Motor neuron (in vitro differentiated cells): ENCODE measurements at regions not wholly inside any gene's neighbourhood (a gene's known extent, or its start where the extent isn't known, plus 50 kb on each side); places are given as distances from the start of the nearest gene placed in this dataset.

Experiments used
- ATAC-seq, 8 experiments: fragments of 200-7000 bp; cut with Tn5 transposase; replicated peaks in 6 of 8; 2 replicates each; pipeline ENCODE4 v1.8.0; 2021; ENCODE audit warnings: mild to moderate bottlenecking in 8 of 8, moderate library complexity in 8 of 8
- H3K27ac ChIP-seq, 2 donors: fragments of 250-450 bp; sonication (Bioruptor Pico); 2 replicates each; pipeline ENCODE4 v1.9.0; 2021; ENCODE audit warnings: antibody characterized with exemption in 2 of 2, mild to moderate bottlenecking in 2 of 2, moderate library complexity in 1 of 2
- H3K4me1 ChIP-seq, 2 donors: fragments of 250-450 bp; sonication (Bioruptor Pico); replicated peaks in 1 of 2; 2 replicates each; pipeline ENCODE4 v1.6.1; 2021; ENCODE audit warnings: antibody characterized with exemption in 2 of 2, mild to moderate bottlenecking in 2 of 2, moderate library complexity in 1 of 2
- H3K4me3 ChIP-seq, 5 donors: fragments of 250-450 bp; sonication (Bioruptor Pico); 2 replicates each; pipeline ENCODE4 v1.9.0; 2021; ENCODE audit warnings: antibody characterized with exemption in 5 of 5, mild to moderate bottlenecking in 5 of 5, moderate library complexity in 4 of 5
- WGBS, 10 experiments: fragments of 450-650 bp; shearing (Covaris generic); methylation state at CpG; one replicate each; pipeline ENCODE4 v1.0.0; 2022; 5-methylcytosine and 5-hydroxymethylcytosine counted together
- in situ Hi-C, 9 experiments: fragments of 400-800 bp; cut with MboI; loops; one replicate each; pipeline ENCODE4 v1.15.0; 2021; ENCODE audit warnings: low sequenced_read_pairs in 9 of 9, low pct_unique_long_range_greater_than_20kb in 2 of 9; ENCODE audit not compliant: unreplicated experiment in 9 of 9

- in situ Hi-C loops, result no loop called here
- 48 to 95% (median 86%) methylated on average over 2 to 4 of the region's 4 CpGs; no CpG with 5 or more reads in 1 of the 10 experiments for WGBS, 10 experiments
- Histone ChIP-seq H3K27ac (no peak overlapping the region), H3K4me1 (peaks cover 0 to 25% of the 10 kb centered on the region in 2 donors), H3K4me3 (no peak overlapping the region)
- ATAC-seq, result no peak
These were observed 132.2 kb downstream of the EFNB2 start for GRCh38 chr13:106403280-106403679.

DNA sequence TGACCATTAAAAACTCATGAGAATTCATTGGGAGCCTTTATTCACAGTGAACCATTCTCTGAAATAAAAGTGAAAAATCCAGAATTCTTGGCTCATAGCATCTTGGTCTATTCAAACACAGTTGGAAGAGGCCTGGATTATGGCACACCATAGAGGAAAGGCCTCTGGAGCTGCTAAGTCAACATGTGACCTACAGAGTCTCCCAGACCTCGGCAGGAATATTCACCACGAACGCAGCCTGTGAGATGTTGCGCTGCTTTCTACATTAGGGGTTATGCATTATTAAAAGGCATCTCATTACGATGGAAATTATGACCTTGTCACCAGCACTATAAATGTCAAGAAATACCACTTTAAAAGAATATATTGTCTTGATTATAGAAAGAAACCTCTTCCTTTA is 132.6 kb downstream of the EFNB2 start:
- WGBS, 10 experiments, result 50 to 94% (median 82%) methylated on average over 1 to 5 of the region's 5 CpGs; no CpG with 5 or more reads in 1 of the 10 experiments
- in situ Hi-C loops, result no loop called here
- peak in 5 of 8 experiments; percentile 34 to 81 (median 51) for ATAC-seq

GRCh38 chr13:106401081-106401480 is 134.4 kb downstream of the EFNB2 start:
- in situ Hi-C loops, result no loop called here
- Histone ChIP-seq H3K4me1 (peaks cover 0 to 25% of the 10 kb centered on the region in 2 donors), H3K4me3 (no peak overlapping the region), H3K27ac (no peak overlapping the region)
- ATAC-seq, result no peak
- 8 to 80% (median 59%) methylated on average over 1 to 3 of the region's 3 CpGs; no CpG with 5 or more reads in 1 of the 10 experiments for WGBS, 10 experiments

More for the DNA sequence above, 132.6 kb downstream of the EFNB2 start:
- no peak overlapping the region for H3K27ac ChIP-seq
- H3K4me1 ChIP-seq, result peaks cover 0 to 25% of the 10 kb centered on the region in 2 donors
- H3K4me3 ChIP-seq, result no peak overlapping the region

DNA sequence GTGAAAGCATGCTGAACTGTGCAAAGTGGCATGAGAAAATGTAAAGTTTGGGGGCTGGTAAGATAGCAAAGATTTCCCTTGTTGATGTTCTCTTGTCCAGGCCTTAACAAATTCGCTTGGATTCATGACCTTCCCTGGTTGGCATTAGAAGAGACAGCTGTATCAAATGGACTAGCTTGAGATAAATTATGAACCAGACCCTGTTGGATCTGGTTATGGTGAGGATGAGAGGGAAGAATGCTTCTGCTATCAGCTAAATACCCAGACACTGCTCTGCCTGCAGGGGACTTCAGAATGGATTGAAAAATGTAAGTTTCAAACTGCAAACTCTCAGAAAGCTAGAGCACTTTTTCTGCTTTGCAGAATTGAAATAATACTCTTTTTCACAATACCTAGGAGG is 135.2 kb downstream of the EFNB2 start:
- Histone ChIP-seq H3K4me1 (peaks cover 0 to 22% of the 10 kb centered on the region in 2 donors), H3K4me3 (no peak overlapping the region), H3K27ac (no peak overlapping the region)
- in situ Hi-C loops, result no loop called here
- WGBS, 10 experiments, result 17 to 86% (median 67%) methylated on average over 1 of the region's 1 CpG; no CpG with 5 or more reads in 3 of the 10 experiments
- no peak for ATAC-seq

GRCh38 chr13:106398289-106398688 is 137.2 kb downstream of the EFNB2 start:
- WGBS, 10 experiments, result 50 to 100% (median 100%) methylated on average over 1 of the region's 1 CpG; no CpG with 5 or more reads in 2 of the 10 experiments
- ATAC-seq, result no peak
- H3K27ac ChIP-seq, result no peak overlapping the region
- peaks cover 0 to 21% of the 10 kb centered on the region in 2 donors for H3K4me1 ChIP-seq
- in situ Hi-C loops, result no loop called here
- H3K4me3 ChIP-seq, result no peak overlapping the region

DNA sequence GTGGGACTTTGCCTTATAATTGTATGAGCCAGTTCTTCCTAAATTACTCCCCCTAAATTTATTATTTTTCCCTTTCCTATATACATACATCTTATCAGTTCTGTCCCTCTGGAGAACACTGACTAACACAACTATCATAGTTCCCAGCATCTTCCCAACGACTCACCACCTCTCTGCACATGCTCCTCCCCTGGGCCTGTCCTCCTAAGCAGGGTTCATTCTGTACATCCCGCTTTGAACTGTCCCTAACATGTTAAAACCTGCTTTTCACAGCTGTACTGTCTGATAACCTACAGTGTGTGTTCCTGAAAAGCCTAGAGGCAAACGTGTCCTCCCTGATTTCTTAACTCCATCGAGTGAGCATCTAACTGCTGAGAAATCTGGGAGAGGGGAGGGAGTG is 141.7 kb downstream of the EFNB2 start:
- WGBS, 10 experiments, result 27 to 100% (median 71%) methylated on average over 1 to 3 of the region's 4 CpGs; no CpG with 5 or more reads in 2 of the 10 experiments
- Histone ChIP-seq H3K27ac (no peak overlapping the region), H3K4me3 (no peak overlapping the region), H3K4me1 (peaks cover 3 to 4% of the 10 kb centered on the region in 2 donors)
- in situ Hi-C loops, result no loop called here
- ATAC-seq, result no peak

DNA sequence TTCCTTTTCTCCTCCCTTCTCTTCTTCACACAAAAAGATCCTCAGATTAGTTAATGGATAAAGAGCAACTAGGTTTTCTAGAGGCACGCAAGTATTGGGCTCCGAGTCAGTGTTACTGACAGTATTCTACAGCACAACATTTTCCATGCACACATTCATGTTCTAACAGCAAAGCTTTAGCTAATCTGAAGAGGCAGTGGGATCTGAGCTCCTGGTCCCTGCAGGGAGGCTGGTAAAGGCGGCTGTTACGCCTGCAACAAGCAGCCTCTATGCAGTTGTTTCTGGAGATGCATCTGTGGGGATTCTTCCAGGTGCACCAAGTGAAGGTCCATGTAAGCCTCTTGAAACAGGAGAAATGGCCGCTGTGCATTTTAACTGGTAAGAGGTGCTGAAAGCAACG is 143.8 kb downstream of the EFNB2 start:
- Histone ChIP-seq H3K4me3 (no peak overlapping the region), H3K27ac (no peak overlapping the region), H3K4me1 (peaks cover 0 to 4% of the 10 kb centered on the region in 2 donors)
- 37 to 100% (median 91%) methylated on average over 1 to 4 of the region's 6 CpGs; no CpG with 5 or more reads in 2 of the 10 experiments for WGBS, 10 experiments
- in situ Hi-C loops, result no loop called here
- no peak for ATAC-seq

GRCh38 chr13:106391271-106391670 is 144.2 kb downstream of the EFNB2 start:
- in situ Hi-C loops, result no loop called here
- H3K27ac ChIP-seq, result no peak overlapping the region
- H3K4me1 ChIP-seq, result peaks cover 0 to 4% of the 10 kb centered on the region in 2 donors
- H3K4me3 ChIP-seq, result no peak overlapping the region
- WGBS, 10 experiments, result 54 to 91% (median 73%) methylated on average over 1 to 5 of the region's 5 CpGs; no CpG with 5 or more reads in 2 of the 10 experiments
- no peak for ATAC-seq

- Histone ChIP-seq H3K27ac (no peak overlapping the region), H3K4me1 (peaks cover 0 to 4% of the 10 kb centered on the region in 2 donors), H3K4me3 (no peak overlapping the region)
- in situ Hi-C loops, result no loop called here
- ATAC-seq, result peak in 2 of 8 experiments; percentile 41 to 57
- WGBS, 10 experiments, result 0 to 88% (median 58%) methylated on average over 1 of the region's 1 CpG; no CpG with 5 or more reads in 2 of the 10 experiments
These were observed 145.1 kb downstream of the EFNB2 start for GRCh38 chr13:106390367-106390766.

GRCh38 chr13:106385654-106386053 is 149.8 kb downstream of the EFNB2 start:
- H3K4me3 ChIP-seq, result no peak overlapping the region
- in situ Hi-C loops, result no loop called here
- H3K27ac ChIP-seq, result no peak overlapping the region
- ATAC-seq, result no peak
- 40 to 100% (median 87%) methylated on average over 1 to 6 of the region's 6 CpGs; no CpG with 5 or more reads in 4 of the 10 experiments for WGBS, 10 experiments
- peaks cover 0 to 4% of the 10 kb centered on the region in 2 donors for H3K4me1 ChIP-seq

GRCh38 chr13:106384516-106384915 is 150.9 kb downstream of the EFNB2 start:
- in situ Hi-C loops, result no loop called here
- WGBS, 10 experiments, result 17 to 83% (median 71%) methylated on average over 1 to 3 of the region's 4 CpGs; no CpG with 5 or more reads in 5 of the 10 experiments
- Histone ChIP-seq H3K27ac (no peak overlapping the region), H3K4me1 (no peaks in the 10 kb centered on the region), H3K4me3 (no peak overlapping the region)
- no peak for ATAC-seq

- 57 to 100% (median 92%) methylated on average over 1 of the region's 1 CpG; no CpG with 5 or more reads in 3 of the 10 experiments for WGBS, 10 experiments
- H3K4me1 ChIP-seq, result no peaks in the 10 kb centered on the region
- in situ Hi-C loops, result no loop called here
- ATAC-seq, result no peak
- H3K27ac ChIP-seq, result no peak overlapping the region
- no peak overlapping the region for H3K4me3 ChIP-seq
These were observed 151.7 kb downstream of the EFNB2 start for GRCh38 chr13:106383791-106384190.

DNA sequence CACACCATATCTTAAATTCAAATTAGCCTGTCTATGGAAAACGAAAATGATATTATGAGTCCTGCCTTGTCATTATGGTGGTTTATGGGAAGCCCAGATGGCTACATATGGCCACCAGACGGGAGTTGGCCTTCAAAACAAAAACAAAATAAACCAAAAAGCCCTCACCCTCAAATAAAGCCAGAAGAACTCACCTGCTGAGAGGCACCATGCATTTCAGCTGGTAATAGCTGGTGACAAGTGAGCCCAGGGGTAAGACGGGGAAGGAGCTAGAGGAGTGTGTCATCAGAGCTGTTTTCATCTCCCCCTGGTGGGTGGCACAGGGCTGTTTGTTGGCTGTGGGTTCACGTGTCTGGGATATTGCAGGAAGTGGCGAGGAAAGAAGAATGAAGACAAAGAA is 152.9 kb downstream of the EFNB2 start:
- WGBS, 10 experiments, result 7 to 100% (median 85%) methylated on average over 1 to 4 of the region's 5 CpGs; no CpG with 5 or more reads in 2 of the 10 experiments
- Histone ChIP-seq H3K27ac (no peak overlapping the region), H3K4me1 (no peaks in the 10 kb centered on the region), H3K4me3 (no peak overlapping the region)
- in situ Hi-C loops, result no loop called here
- ATAC-seq, result no peak

DNA sequence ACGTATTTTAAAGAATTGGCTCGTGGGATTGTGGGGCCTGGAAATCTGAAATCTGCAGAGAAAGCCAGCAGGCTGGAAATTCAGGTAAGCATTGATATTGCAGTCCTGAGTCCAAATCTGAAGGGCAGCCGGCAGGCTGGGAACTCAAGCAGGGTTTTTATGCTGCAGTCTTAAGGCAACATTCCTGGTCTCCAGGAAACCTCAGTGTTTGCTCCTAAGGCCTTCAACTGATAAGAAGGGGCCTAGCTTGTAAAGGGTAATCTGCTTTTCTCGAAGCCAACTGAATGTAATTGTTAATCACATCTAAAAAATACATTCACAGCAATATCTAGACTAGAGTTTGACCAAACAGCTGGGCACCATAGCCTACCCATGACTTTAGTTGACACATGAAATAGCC is 154.4 kb downstream of the EFNB2 start:
- H3K4me1 ChIP-seq, result no peaks in the 10 kb centered on the region
- WGBS, 10 experiments, result 20 to 90% (median 68%) methylated on average over 1 to 3 of the region's 4 CpGs; no CpG with 5 or more reads in 2 of the 10 experiments
- in situ Hi-C loops, result no loop called here
- no peak overlapping the region for H3K4me3 ChIP-seq
- no peak overlapping the region for H3K27ac ChIP-seq
- ATAC-seq, result peak in 1 of 8 experiments; percentile 50
